ENCODE measurements at regions not wholly inside any gene's neighbourhood (a gene's known extent, or its start where the extent isn't known, plus 50 kb on each side); places are given as distances from the start of the nearest gene placed in this dataset.
"Not testable (repeated sequence)": the region's sequence is repeated elsewhere in the genome, so short reads cannot be mapped to it uniquely, and the experiment has no call there.

DNA sequence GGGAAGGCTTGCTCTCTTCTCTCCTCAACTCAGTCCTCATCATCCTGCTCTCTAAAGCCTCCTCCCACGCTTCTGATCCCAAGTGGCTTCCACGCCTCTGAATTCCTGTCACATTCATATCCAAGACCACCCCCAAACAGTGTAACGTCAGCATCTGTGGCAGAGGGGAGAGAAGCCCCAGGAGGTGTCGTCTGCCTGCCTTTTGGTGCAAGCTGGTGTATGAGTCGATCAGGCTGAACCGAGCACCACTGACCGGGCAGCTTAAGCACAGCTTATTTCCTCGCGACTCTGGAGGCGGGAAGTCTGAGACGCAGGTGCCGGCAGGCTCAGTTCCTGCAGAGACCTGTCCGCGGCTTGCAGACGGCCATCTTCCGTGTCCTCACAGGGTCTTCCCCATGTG lies 123.8 kb upstream of the RAB4A start:
- intact Hi-C loops (cut with micrococcal nuclease) = no loop called here
- H3K27ac Mint-ChIP-seq = peak overlapping the region in 1 of 9 donors; percentile 39
- no peaks in the 10 kb centered on the region for H3K9me3 Mint-ChIP-seq
- Histone ChIP-seq H3K9me3 (ENCODE audit: control insufficient read depth in 2 of 3, low read length in 3 of 3) (no peaks in the 10 kb centered on the region), H3K27ac (ENCODE audit: low read depth, low read length) (no peak overlapping the region), H3K4me3 (ENCODE audit: low read length) (no peak overlapping the region), H3K27me3 (ENCODE audit: control insufficient read depth in 2 of 2, insufficient read depth in 2 of 2, low read length in 2 of 2) (no peaks in the 10 kb centered on the region), H3K4me1 (ENCODE audit: control insufficient read depth in 2 of 2, insufficient read depth in 2 of 2, low read length in 2 of 2) (no peaks in the 10 kb centered on the region), H3K36me3 (ENCODE audit: control insufficient read depth in 2 of 3, insufficient read depth in 3 of 3, low read length in 3 of 3) (no peaks in the 10 kb centered on the region)
- H3K36me3 Mint-ChIP-seq = peaks cover 0 to 4% (median 0%) of the 10 kb centered on the region in 5 donors
- H3K27me3 Mint-ChIP-seq = peaks cover 0 to 14% (median 5%) of the 10 kb centered on the region in 5 donors
- CTCF ChIA-PET = no interaction called here
- H3K4me1 Mint-ChIP-seq = peaks cover 0 to 12% (median 3%) of the 10 kb centered on the region in 7 donors
- H3K4me3 Mint-ChIP-seq = no peak overlapping the region
- POLR2A ChIA-PET = interaction anchor here (1.1 kb wide), 1 partner anchor 10 kb away, joined by 3 read pairs; no protein-coding TSS in a partner anchor
- no peak for ATAC-seq
- no peak for DNase-seq

GRCh38 chr1:229148041-229148671 lies 122.8 kb upstream of the RAB4A start:
- Mint-ChIP-seq H3K27ac (no peak overlapping the region), H3K9me3 (no peaks in the 10 kb centered on the region), H3K27me3 (peaks cover 0 to 14% (median 5%) of the 10 kb centered on the region in 5 donors), H3K36me3 (peaks cover 0 to 4% (median 0%) of the 10 kb centered on the region in 5 donors), H3K4me3 (no peak overlapping the region), H3K4me1 (peaks cover 0 to 17% (median under 1%) of the 10 kb centered on the region in 7 donors)
- DNase-seq (no peak), ATAC-seq (peak; percentile 49)
- ChIA-PET POLR2A (no interaction called here), CTCF (no interaction called here)
- no peaks in the 10 kb centered on the region for H3K27me3 ChIP-seq (ENCODE audit: control insufficient read depth in 2 of 2, insufficient read depth in 2 of 2, low read length in 2 of 2)
- no peak overlapping the region for H3K27ac ChIP-seq (ENCODE audit: low read depth, low read length)
- H3K9me3 ChIP-seq (ENCODE audit: control insufficient read depth in 2 of 3, low read length in 3 of 3) = no peaks in the 10 kb centered on the region
- intact Hi-C loops (cut with micrococcal nuclease) = no loop called here
- H3K4me3 ChIP-seq (ENCODE audit: low read length) = no peak overlapping the region
- no peaks in the 10 kb centered on the region for H3K36me3 ChIP-seq (ENCODE audit: control insufficient read depth in 2 of 3, insufficient read depth in 3 of 3, low read length in 3 of 3)
- no peaks in the 10 kb centered on the region for H3K4me1 ChIP-seq (ENCODE audit: control insufficient read depth in 2 of 2, insufficient read depth in 2 of 2, low read length in 2 of 2)

DNA sequence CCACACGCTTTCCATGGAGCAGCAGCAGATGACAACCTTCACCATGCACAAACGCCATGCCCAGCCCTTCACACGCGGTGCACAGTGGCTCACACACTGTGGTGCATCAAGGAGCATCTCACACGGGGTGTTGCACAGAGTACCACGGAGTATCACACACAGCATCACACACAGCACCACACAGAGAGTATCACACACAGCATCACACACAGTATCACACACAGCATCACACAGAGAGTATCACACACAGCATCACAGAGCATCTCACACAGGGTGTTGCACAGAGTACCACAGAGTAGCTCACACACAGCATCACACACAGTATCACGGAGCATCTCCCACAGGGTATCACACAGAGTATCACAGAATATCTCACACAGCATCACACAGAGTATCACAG lies 122.2 kb upstream of the RAB4A start:
- Histone ChIP-seq H3K4me3 (ENCODE audit: low read length) (no peak overlapping the region), H3K36me3 (ENCODE audit: control insufficient read depth in 2 of 3, insufficient read depth in 3 of 3, low read length in 3 of 3) (no peaks in the 10 kb centered on the region), H3K27me3 (ENCODE audit: control insufficient read depth in 2 of 2, insufficient read depth in 2 of 2, low read length in 2 of 2) (no peaks in the 10 kb centered on the region), H3K4me1 (ENCODE audit: control insufficient read depth in 2 of 2, insufficient read depth in 2 of 2, low read length in 2 of 2) (no peaks in the 10 kb centered on the region), H3K9me3 (ENCODE audit: control insufficient read depth in 2 of 3, low read length in 3 of 3) (no peaks in the 10 kb centered on the region), H3K27ac (ENCODE audit: low read depth, low read length) (no peak overlapping the region)
- Mint-ChIP-seq H3K27ac (no peak overlapping the region), H3K9me3 (no peaks in the 10 kb centered on the region), H3K4me1 (peaks cover 0 to 23% (median 4%) of the 10 kb centered on the region in 7 donors), H3K4me3 (no peak overlapping the region), H3K36me3 (peaks cover 0 to 4% (median 0%) of the 10 kb centered on the region in 5 donors), H3K27me3 (peaks cover 0 to 14% (median 5%) of the 10 kb centered on the region in 5 donors)
- POLR2A ChIA-PET = no interaction called here
- no peak for DNase-seq
- CTCF ChIA-PET = no interaction called here
- intact Hi-C loops (cut with micrococcal nuclease) = no loop called here
- ATAC-seq = peak; percentile 40

GRCh38 chr1:229149435-229149834 lies 121.5 kb upstream of the RAB4A start:
- Histone ChIP-seq H3K36me3 (ENCODE audit: control insufficient read depth in 2 of 3, insufficient read depth in 3 of 3, low read length in 3 of 3) (no peaks in the 10 kb centered on the region), H3K27ac (ENCODE audit: low read depth, low read length) (no peak overlapping the region), H3K9me3 (ENCODE audit: control insufficient read depth in 2 of 3, low read length in 3 of 3) (no peaks in the 10 kb centered on the region), H3K4me3 (ENCODE audit: low read length) (no peak overlapping the region), H3K27me3 (ENCODE audit: control insufficient read depth in 2 of 2, insufficient read depth in 2 of 2, low read length in 2 of 2) (no peaks in the 10 kb centered on the region), H3K4me1 (ENCODE audit: control insufficient read depth in 2 of 2, insufficient read depth in 2 of 2, low read length in 2 of 2) (peaks cover 0 to 6% of the 10 kb centered on the region in 2 donors)
- H3K27me3 Mint-ChIP-seq = peaks cover 0 to 14% (median 5%) of the 10 kb centered on the region in 5 donors
- H3K9me3 Mint-ChIP-seq = no peaks in the 10 kb centered on the region
- H3K36me3 Mint-ChIP-seq = peaks cover 0 to 4% (median 0%) of the 10 kb centered on the region in 5 donors
- intact Hi-C loops (cut with micrococcal nuclease) = no loop called here
- ChIA-PET CTCF (no interaction called here), POLR2A (no interaction called here)
- no peak overlapping the region for H3K27ac Mint-ChIP-seq
- H3K4me1 Mint-ChIP-seq = peaks cover 0 to 30% (median 11%) of the 10 kb centered on the region in 7 donors
- no peak overlapping the region for H3K4me3 Mint-ChIP-seq
- ATAC-seq = peak; percentile 24
- DNase-seq = no peak

- Mint-ChIP-seq H3K4me3 (no peak overlapping the region), H3K9me3 (peaks cover 0 to 3% (median 0%) of the 10 kb centered on the region in 11 donors), H3K27me3 (peaks cover 0 to 13% (median 5%) of the 10 kb centered on the region in 5 donors), H3K4me1 (peaks cover 5 to 41% (median 22%) of the 10 kb centered on the region in 7 donors), H3K27ac (no peak overlapping the region), H3K36me3 (peaks cover 0 to 4% (median 0%) of the 10 kb centered on the region in 5 donors)
- no peaks in the 10 kb centered on the region for H3K9me3 ChIP-seq (ENCODE audit: control insufficient read depth in 2 of 3, low read length in 3 of 3)
- intact Hi-C loops (cut with micrococcal nuclease) = no loop called here
- CTCF ChIA-PET = no interaction called here
- H3K27ac ChIP-seq (ENCODE audit: low read depth, low read length) = no peak overlapping the region
- no peaks in the 10 kb centered on the region for H3K27me3 ChIP-seq (ENCODE audit: control insufficient read depth in 2 of 2, insufficient read depth in 2 of 2, low read length in 2 of 2)
- peaks cover 0 to 16% of the 10 kb centered on the region in 2 donors for H3K4me1 ChIP-seq (ENCODE audit: control insufficient read depth in 2 of 2, insufficient read depth in 2 of 2, low read length in 2 of 2)
- no peak for DNase-seq
- ATAC-seq = no peak
- POLR2A ChIA-PET = no interaction called here
- H3K4me3 ChIP-seq (ENCODE audit: low read length) = no peak overlapping the region
- H3K36me3 ChIP-seq (ENCODE audit: control insufficient read depth in 2 of 3, insufficient read depth in 3 of 3, low read length in 3 of 3) = no peaks in the 10 kb centered on the region
Observed at GRCh38 chr1:229150518-229150917, 120.4 kb upstream of the RAB4A start.

DNA sequence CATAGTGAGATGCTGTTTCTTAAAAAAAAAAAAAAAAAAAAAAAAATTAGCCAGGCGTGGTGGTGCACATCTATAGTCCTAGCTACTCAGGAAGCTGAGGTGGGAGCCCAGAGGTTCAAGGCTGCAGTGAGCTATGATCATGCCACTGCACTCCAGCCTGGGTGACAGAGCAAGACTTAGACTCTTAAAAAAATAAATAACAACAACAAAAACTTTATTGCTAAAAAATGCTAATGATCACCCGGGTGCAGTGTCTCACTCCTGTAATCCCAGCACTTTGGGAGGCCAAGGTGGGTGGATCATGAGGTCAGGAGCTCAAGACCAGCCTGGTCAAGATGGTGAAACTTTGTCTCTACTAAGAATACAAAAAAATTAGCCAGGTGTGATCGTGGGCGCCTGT lies 119.5 kb upstream of the RAB4A start:
- H3K4me3 Mint-ChIP-seq; ATAC-seq; H3K4me3 ChIP-seq (ENCODE audit: low read length); H3K36me3 Mint-ChIP-seq; DNase-seq; H3K36me3 ChIP-seq (ENCODE audit: control insufficient read depth in 2 of 3, insufficient read depth in 3 of 3, low read length in 3 of 3); intact Hi-C loops (cut with micrococcal nuclease); H3K9me3 Mint-ChIP-seq; H3K27me3 ChIP-seq (ENCODE audit: control insufficient read depth in 2 of 2, insufficient read depth in 2 of 2, low read length in 2 of 2); H3K9me3 ChIP-seq (ENCODE audit: control insufficient read depth in 2 of 3, low read length in 3 of 3); H3K27ac Mint-ChIP-seq; H3K27ac ChIP-seq (ENCODE audit: low read depth, low read length): not testable (repeated sequence)
- H3K4me1 Mint-ChIP-seq = peaks cover 9 to 50% (median 30%) of the 10 kb centered on the region in 7 donors
- ChIA-PET CTCF (interaction anchor here (0.6 kb wide), 1 partner anchor 936 kb away, joined by 3 read pairs; no protein-coding TSS in a partner anchor), POLR2A (interaction anchor here (1.3 kb wide), 1 partner anchor 12 kb away, joined by 3 read pairs; no protein-coding TSS in a partner anchor)
- H3K4me1 ChIP-seq (ENCODE audit: control insufficient read depth in 2 of 2, insufficient read depth in 2 of 2, low read length in 2 of 2) = peaks cover 0 to 21% of the 10 kb centered on the region in 2 donors
- H3K27me3 Mint-ChIP-seq = peaks cover 0 to 11% (median 0%) of the 10 kb centered on the region in 5 donors

- H3K36me3 Mint-ChIP-seq = peaks cover 0 to 4% (median 0%) of the 10 kb centered on the region in 5 donors
- no peak overlapping the region for H3K4me3 Mint-ChIP-seq
- H3K9me3 Mint-ChIP-seq = peaks cover 0 to 3% (median 0%) of the 10 kb centered on the region in 11 donors
- DNase-seq (no peak), ATAC-seq (no peak)
- peaks cover 9 to 50% (median 31%) of the 10 kb centered on the region in 7 donors for H3K4me1 Mint-ChIP-seq
- ChIA-PET POLR2A (no interaction called here), CTCF (no interaction called here)
- no peaks in the 10 kb centered on the region for H3K9me3 ChIP-seq (ENCODE audit: control insufficient read depth in 2 of 3, low read length in 3 of 3)
- H3K27me3 ChIP-seq (ENCODE audit: control insufficient read depth in 2 of 2, insufficient read depth in 2 of 2, low read length in 2 of 2) = no peaks in the 10 kb centered on the region
- peaks cover 0 to 4% (median 0%) of the 10 kb centered on the region in 5 donors for H3K27me3 Mint-ChIP-seq
- intact Hi-C loops (cut with micrococcal nuclease) = no loop called here
- H3K36me3 ChIP-seq (ENCODE audit: control insufficient read depth in 2 of 3, insufficient read depth in 3 of 3, low read length in 3 of 3) = no peaks in the 10 kb centered on the region
- H3K27ac Mint-ChIP-seq = no peak overlapping the region
- no peak overlapping the region for H3K27ac ChIP-seq (ENCODE audit: low read depth, low read length)
- no peak overlapping the region for H3K4me3 ChIP-seq (ENCODE audit: low read length)
- peaks cover 0 to 21% of the 10 kb centered on the region in 2 donors for H3K4me1 ChIP-seq (ENCODE audit: control insufficient read depth in 2 of 2, insufficient read depth in 2 of 2, low read length in 2 of 2)
Observed at GRCh38 chr1:229152311-229152710, 118.6 kb upstream of the RAB4A start.

All from naive thymus-derived CD4-positive, alpha-beta T cell (primary cell).